Kidney tubule cell (primary cell): ENCODE measurements at regions not wholly inside any gene's neighbourhood (a gene's known extent, or its start where the extent isn't known, plus 50 kb on each side); places are given as distances from the start of the nearest gene placed in this dataset.

Experiments
- DNase-seq: peaks from one replicate; pipeline ENCODE4 v3.0.0-alpha.2; 2018; ENCODE audit warnings: low spot score

DNA sequence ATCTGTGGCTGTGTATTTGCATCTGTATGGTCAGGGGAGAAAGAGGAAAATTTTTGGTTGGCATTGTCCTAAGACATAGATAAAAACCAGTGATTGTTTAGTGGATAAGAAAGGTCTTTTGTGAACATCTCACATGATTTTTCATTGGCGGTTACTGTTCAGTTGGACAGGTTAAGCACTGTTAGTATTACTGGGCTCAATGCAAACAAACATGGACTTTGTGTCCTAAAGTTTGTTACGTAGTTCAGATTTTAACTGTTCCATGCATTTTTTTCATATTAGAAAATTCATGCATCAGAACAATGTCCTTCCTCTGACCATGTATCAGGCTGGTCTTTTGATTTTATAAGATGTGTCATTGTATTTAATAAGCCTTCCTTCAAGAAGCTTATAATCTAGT is 368.0 kb downstream of the MEIS1 start:
- no peak for DNase-seq

DNA sequence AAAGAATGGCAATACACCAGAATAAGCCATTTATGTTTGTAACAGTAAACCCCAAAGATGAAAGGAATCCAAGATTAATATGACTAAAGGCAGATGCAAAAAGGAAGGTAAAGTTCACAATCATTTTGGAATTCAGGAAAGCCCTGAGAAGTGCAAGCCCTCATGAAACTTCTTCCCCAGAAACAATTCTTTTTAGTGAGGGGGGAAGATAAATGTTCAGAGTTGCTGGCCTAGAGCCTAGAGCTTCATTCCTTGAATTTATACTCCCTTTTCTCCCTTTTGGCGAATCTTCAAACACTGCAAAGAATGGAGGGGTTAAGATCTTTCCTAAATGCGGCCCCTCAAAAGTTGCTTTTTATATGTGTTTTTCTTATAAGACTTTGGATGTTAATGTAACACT is 368.8 kb downstream of the MEIS1 start:
- no peak for DNase-seq

DNA sequence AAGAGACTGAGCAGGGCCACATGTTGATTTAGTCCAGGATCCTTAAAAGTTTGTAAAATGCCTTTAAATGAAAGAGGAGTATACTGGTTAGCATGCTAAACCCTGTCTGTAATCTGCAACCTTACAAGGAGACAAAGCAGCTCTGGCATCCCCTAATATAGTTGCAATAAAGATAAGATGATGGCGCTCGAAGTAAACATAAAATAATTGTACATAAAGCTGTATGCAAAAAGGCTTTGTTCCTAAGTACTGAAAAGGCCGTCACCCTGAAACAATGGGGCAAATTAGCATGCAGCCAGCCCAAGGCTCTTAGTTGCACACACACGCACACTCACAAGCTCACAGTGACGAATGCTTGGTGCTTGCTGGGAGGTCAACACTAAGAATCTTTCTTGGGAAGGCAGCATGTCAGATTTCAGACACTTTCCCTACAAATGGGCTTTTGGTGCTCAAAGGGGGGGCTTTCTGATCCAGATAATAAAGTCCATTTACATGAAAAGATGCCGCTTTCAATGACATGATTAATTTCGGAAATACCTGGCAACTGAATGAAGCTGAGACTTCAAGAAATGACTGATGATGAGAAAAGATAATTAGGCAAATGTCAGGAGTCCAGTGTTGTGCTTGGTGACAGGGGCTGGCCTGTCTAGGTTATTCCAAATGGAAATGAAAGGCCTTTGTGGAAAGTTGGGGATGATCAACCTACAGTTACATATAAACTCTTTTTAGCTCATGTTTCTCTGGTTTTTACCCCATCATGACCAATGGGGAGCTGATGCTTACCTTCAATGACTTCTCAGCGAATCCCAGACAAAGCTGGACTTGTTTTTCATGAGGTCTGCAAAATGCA is 370.3 kb downstream of the MEIS1 start:
- DNase-seq = no peak

DNA sequence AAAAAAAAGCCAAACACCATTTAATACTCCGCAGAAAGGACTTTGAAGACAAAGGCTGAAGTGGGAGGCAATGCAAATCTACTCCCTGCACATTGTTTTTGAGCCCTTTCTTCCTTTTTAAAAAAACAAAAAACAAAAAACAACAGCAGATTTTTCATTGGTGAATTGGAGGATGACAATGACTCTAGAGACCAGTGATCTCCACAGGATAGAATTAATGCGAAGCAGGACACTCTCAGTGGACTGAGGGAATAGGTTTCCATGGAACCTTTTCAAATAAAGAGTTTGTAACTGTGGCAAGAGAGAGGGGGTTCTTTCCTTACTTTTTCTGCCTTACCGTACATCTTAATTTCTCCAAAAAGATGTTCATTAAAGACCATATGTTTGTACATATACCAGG is 371.0 kb downstream of the MEIS1 start:
- no peak for DNase-seq

DNA sequence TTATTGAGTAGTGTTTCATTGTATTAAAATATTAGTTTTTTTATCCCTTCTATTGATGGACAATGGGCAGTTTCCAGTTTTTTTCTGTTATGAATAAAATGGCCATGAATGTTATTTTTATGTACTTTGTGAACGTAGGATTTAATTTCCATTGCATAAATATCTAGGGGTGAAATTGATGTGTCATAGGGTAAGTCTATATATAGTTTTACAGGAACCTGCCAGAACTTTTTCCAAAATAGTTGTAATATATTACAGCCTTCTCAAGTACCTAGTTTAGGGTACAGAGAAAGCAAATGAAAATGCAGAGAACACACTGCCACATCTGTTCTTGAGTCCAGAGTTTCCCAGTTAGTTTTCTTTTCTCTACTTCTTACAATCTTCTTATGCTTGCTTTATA is 378.6 kb downstream of the MEIS1 start:
- no peak for DNase-seq

DNA sequence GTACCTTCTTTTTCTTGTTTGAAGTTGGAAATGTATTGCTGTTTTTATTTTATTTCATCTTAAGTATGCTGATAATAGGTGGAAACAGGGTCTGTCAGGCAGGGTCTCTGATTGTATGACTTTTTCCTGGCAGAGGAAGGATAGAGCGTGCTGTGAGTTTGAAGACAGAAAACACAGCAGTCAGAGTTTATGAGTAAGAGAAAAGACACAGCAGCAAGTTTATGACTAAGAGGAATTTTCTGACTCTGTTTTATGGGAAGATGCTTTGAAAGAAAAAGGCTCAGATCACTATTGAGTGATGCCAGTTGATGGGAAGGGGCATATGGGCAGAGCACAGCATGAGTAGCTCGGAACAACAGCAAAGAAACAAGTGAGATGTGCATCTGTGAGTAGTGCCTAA is 379.1 kb downstream of the MEIS1 start:
- no peak for DNase-seq

DNA sequence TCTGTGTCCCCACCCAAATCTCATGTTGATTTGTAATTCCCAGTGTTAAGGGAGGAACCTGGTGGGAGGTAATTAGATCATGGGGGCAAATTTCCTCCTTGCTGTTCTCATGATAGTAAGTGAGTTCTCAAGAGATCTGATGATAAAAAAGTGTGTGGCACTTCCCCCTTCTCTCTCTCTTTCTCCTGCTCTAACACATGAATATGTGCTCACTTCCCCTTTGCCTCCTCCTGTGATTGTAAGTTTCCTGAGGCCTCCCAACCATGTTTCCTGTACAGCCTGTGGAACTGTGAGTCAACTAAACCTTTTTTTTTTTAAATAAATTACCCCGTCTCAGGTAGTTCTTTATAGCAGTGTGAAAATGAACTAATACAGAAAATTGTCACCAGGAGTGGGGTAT is 380.0 kb downstream of the MEIS1 start:
- DNase-seq = no peak

DNA sequence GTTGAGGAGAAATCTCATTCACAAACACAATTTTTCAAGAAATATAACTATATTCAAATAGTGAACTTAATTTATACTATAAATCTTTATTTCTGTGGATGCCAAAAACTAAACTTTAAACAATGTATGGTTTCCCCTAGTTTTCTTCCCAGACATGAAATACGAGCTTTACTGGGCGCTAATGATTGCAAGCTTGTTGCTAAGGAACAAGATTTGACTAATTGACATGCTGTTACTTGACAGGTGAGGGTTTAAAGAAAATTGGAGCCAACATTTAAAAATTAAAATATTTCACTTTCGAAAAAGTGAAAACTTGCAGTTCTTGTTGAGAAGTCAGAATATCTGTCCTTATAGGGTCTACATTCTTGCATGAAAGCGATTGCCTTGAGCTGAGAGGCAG is 381.0 kb downstream of the MEIS1 start:
- DNase-seq = no peak

DNA sequence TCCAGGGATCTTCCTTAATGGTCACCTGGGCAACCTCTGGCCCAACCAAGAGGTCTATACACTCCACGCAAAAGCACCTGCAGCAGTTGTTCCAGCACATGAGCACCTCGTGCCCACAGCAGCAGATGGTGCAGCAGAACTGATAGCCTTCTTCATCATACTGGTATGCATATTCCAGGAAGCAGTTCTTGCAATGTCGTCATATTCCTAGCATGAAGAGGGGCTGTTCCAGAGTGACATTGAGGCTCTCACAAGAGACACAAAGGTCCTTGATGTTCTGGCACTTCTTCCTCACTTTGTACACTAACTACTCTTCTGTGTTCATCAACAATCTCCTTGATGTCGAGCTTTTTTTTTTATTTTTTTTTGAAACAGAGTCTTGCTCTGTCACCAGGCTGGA is 386.2 kb downstream of the MEIS1 start:
- DNase-seq = no peak

DNA sequence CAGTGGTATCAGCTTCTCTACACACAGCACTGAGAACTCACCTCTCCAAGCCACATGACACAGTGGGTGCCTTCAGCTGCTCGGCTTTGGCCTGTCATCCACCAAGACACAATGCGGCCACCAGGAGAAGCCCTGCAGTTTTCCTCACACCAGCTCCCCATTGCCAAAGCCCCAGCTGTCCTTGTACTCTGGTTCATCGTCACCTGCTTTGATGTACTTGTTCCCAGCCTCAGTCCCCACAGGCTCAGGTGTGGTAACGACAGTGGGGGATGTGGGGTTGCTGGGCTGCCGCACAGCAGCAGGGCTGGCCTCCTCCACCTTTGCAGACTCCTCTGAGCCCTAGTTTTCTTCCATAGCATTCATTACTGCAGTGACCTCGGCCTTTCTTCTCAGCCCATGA is 387.3 kb downstream of the MEIS1 start:
- DNase-seq = no peak

DNA sequence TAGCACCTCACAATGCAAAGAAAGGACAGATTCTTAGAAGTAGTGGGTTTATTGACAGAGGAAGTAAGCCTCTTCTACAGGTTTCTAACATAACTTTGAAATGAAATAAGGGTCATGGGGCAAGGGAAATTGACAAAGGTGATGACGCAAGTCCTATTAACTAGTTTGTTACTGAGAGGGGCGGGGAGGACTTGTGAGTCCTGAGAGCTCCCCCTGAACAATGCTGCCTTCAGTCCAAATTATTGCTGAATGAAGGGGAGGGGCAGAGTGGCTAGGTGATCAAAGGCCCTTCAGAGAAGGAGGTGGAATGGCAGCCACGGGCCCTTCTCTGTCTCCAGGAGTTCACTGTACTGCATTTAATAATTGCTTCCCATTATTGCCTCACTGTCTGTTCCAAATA is 390.0 kb downstream of the MEIS1 start:
- no peak for DNase-seq

DNA sequence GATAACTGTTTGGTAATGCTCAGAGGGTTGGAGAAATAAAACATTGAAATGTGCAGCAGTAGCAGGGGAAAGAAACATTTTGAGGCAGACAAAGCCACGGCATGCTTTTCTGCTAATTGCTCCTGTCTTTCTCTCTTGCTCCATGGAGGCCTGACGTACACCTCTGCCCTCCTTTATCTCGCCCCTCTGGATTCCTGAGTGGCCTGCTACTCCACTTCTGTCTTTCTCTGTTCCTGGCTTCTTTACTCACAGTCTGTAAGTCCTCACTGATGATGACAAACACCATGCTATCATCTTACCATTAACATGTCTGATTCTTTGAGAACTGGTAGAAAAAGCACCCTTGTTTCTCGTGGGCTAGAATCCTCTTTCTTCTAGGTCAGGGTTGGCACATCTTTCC is 392.9 kb downstream of the MEIS1 start:
- DNase-seq = no peak

DNA sequence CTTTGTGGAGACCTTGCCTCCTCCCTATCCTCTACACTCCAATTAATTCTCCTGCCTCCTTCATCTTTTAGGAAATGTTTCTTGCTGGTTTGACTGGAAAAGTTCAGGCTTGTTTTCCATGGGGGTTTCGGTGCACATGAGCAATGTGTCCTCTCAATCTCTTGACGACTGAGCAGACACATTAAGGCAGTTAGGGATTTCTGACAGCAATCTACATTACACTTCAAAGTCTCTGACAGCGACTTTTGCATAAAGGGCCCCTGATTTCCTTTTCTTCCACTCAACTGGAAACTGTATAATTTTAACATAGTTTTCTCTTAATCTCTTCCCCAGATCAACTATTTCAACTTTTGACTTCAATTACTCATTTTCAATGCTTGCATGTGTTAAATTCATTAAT is 394.0 kb downstream of the MEIS1 start:
- DNase-seq = no peak

DNA sequence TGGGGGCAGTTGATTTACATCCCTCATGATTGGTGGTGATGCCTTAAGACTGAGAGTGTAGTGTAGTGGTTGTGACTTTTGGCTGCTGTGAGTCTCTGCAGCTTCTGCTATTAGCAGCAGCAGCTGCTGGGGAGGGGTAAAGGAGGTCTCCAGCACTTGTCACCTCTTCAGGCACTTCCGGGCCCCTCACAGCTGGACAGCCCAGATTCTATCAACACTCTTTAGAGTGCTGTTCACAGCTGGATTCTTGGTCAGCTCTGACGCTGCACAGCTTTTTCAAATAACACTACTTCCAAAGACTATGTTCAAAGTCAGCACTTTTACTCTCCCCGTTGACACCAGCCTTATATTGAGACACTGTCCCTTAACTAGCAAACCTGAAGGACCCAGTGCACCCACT is 396.0 kb downstream of the MEIS1 start:
- DNase-seq = no peak

DNA sequence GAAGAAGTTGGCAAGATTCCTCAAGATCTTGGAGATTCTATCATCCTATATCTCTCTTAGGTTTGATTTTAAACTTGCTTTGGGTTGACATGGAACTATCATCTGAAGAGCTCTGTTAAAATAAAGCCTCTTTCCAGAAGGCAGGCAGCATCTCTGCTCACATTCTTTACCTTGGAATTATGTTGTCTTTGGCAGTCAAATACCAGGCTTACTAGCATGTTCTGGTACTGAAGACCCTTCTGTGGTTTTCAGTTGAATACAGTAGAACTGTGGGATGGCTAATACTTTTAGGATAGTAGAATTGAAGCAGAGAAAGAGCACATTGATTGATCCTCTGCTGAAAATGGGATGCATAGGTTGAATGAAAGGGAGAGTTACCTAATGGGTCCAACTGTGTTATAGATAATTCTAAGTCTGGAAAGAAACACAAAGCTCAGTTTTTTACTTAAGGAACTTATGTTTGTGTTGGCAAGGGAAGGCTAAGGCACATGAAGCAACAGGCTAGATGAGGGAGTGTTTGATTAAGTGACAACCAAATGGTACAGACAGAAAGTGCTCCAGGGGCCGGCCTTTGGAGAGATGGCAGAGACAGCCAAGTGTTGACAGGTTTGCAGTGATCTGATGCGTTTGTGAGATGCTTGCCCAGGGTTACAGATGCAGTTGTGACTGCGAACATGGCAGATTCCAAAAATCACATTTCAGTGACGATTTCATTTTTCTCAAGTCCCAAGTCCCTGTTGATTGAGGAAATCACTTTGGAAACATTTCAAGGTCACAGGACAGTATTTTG is 397.9 kb downstream of the MEIS1 start:
- DNase-seq = no peak

DNA sequence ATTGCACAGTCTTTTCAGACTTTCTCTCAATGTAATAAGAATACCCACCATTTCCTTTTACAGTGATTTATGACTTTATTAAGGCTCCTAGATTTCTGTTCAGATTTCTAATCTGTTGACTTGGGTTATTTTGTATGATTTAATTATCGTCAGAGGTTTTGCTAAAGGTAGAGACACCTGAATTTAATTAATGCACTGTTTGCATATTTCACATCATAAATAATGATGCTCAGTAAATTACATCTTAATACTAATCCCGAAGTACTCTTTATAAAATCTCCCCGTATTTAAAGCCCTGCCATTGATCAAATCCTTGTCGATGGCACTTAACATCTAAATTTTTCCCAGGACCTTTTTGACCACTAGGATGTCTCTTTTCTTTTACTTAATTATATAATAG is 399.9 kb downstream of the MEIS1 start:
- no peak for DNase-seq

DNA sequence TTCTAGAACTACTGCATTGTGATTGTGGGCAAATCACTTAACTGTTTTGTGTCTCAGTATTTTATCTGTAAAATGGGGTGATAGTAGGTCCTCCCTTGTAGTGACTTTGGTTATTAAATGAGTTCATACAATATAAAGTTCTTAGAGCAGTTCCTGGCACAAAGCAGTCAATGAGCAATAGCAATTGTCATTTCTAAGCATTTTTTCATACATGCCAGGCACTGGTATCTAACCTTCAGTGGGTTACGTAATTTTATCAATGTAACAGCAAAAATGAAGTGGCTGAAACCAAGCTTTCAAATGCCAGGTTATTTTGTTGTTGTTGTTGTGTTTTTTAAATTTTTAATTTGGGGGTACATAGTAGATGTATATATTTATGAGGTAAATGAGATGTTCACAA is 401.9 kb downstream of the MEIS1 start:
- DNase-seq = no peak

DNA sequence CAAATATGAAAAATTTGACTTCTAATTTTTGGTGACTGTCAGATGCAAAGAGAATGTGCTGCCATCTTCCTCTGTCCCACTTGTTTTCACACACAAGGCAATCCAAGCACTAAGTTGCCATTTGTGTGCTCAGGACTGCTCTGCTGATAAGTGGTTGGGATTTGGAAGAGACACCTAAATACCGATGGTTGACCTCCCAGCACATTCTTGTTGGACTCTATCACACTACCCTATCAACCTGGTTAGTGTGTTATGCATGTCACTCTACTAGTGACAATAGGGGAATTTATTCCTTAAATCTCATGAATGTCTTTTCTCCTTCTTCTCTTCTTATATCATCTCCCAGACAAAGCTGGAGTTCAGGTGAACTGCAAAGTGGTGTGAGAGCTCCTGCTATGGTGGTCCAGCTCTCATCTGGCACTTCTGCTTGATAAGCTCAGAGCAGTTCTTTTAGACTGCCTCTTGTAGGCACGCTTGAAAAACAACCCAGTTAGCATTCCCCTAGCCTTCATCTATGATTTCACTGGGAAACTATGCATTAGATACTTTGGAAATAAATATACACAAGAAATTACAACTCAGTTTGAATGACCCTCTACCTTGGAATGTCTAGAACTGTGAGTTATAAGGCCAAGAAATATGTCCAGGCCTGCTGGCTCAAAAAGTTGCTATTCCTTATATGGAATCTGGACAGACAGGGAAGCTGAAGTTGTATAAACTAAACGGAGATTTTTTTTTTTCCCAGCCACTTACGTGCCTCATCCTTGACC is 404.8 kb downstream of the MEIS1 start:
- DNase-seq = peak; percentile 83

DNA sequence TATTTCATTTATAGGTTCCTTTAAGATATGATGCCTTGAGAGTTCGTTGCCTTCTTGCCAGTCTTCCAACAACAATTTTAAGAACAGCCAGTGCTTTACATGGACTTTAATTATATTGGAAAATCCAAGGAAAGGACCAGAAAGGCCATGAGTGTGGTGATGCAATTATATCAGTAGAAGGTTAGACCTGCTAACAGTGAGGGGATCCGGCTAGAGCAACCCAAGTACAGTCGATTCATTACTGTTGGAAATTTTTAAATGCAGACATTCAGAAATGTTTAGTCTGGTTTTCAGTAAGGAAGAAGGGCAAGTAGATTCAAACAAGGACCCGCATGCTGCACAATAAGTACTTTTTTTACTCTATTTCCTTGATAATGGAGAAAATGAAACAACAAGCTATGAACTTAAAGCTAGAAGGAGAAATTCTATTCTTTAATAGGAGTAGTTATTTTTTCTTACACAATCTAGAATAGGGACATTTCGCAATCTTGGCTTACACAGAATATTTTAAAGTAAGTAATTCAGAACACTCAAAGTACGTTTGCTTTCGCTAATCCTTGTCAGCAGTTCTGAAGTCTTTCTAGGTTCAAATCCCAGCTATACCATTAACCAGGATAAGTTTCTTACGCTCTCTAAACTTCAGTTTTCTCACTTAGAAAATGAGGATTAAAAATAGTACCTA is 405.5 kb downstream of the MEIS1 start:
- DNase-seq = no peak

DNA sequence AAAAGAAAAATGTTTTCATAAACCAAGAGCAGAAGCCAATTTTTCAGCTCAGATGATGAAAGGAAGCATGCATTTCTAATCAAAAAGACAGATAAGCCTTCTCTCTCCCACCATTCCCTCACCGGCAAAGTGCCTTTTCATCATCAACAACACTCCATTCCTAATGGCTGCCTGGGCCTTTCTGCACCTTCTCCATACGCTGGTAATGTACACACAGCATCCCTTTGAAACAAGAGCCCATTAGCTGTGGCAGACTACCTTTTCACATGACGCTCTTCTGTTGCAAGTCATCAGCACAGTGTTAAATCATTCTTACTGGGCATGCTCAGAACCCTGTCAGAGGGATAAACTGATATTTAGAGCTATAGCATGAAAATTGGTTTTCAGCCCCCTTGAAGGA is 408.9 kb downstream of the MEIS1 start:
- DNase-seq = no peak

DNA sequence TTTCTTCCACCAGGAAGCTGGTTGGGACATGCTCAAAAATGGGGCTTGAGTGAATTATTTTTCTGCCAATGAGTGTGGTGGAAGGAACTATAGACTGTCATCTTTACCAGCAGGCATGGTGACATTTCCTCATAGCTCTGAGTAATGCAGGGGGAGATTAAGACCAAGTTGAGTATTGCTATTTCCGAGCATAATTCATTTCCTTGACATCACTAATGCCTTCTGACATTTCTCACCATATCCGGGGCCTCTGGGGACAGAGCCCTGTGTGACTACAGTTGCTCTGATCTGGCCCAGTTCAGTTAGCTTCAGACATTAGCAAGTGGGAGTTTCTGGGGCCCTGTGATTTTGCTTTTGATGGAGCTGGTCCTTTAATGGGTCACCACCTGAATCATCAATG is 410.4 kb downstream of the MEIS1 start:
- peak; percentile 5 for DNase-seq

DNA sequence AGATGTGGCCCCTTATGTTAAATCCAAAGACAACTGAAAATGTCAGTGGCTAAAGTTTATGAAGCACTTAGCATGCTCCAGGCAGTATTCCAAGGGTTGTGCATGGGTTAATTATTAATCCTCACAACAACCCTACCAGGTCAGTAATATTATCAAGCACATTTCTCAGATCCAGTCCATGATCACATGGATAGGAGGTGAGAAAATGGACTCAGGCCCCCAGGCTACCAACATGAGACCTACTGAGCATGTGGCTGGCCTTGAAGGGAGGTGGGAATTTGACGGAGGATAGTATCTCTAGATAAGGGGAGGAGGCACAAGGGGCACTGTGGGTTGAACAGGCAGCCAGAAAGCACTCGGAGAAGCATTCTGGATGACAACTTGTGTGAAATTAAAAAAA is 412.0 kb downstream of the MEIS1 start:
- peak; percentile 45 for DNase-seq
